ENCODE measurements at regions not wholly inside any gene's neighbourhood (a gene's known extent, or its start where the extent isn't known, plus 50 kb on each side); places are given as distances from the start of the nearest gene placed in this dataset.
A peak's percentile ranks its signal among the peaks of the same experiment; 100 is the strongest.

DNA sequence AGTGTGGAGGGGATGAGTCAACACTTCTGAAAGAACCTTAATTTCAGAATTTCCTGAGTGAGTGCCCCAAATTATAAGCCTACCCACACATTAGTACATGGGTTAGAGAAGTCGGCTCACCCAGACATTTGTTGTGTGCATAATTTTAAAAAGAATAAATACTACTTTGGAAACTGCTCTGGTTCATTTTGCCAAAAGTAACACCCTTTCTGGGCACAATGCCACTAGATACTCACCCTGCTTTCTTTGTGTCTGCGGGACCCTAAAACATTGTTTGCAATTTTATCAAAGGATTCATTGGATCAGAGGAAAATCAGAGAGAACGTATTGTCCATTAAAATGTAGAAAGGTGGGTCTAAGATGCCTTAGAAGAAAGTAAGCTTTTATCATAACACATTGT, 245.5 kb upstream of the NRP1 start:
- no peak for FAIRE-seq

DNA sequence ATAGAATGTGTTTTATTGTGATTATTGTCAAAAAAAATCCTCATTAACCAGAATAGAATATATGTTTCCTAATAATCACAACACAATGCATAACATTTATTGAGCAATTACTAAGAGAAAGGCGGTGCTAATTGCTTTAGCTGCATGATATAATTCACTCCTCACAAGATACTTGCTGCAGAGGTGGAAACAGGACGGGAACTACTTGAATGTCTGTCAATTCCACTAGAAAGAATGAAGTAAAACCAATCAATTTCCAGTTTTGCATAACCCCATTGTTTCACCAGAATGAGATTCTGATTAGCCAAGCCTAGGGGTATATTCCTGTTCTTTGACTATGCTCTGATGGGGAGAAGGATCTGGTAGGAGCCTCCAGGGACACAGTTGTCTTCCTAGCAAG, 239.1 kb upstream of the NRP1 start:
- no peak for FAIRE-seq

DNA sequence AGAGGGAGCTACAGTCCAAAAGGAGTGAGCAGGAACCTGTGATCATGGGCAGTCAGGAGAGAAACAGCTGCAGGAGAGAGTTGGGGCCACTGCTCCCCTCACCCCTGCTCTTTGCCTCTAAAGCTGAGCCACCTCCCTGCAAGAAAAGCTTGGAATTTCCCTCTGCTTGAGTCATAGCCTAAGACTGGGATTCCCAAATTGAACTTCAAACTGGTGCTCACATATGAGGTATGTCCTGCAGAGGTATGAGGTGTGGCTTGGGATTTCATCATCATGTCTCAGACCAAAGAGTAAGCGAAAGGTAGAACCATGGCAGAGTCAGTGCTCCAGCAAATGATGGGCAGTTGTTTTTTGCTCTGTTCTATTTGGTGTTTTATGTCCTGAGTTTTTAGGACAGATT, 237.1 kb upstream of the NRP1 start:
- no peak for FAIRE-seq

DNA sequence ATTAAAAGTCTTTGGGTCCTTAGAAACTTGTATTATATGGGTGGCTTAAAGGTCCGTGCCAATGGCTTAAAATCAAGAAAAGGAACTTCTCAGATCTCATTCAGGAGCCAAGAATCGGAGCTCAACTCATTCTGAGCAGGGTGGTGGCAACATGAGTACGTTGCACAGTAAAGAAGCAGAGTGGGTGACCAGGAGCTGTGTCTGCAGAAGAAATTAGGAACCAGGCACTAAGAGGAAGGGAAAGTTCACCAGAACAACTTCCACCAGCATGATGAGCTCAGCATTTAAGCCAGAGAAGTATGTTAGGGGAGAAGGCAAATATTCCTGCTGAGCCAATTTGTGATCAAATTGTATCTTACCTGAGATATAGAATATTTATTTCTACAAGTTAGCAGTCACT, 236.0 kb upstream of the NRP1 start:
- no peak for FAIRE-seq

DNA sequence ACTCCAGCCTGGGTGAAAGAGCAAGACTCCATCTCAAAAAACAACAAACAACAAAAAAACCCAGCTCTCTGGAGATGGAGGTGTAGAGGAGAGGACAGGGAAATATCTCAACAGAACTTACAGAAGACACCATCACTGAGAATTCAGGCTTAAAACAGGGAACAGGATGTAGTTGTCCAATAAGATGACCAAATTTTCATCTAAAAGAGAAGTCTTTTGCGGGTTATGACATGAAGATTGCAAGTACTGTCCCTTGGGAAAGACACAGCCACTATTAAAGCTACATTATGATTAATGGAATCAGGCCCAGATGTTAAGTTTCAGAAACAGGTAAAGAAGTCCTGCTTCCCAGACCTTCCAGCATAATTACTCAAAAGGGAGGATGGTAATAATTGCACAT, 235.2 kb upstream of the NRP1 start:
- FAIRE-seq = no peak

DNA sequence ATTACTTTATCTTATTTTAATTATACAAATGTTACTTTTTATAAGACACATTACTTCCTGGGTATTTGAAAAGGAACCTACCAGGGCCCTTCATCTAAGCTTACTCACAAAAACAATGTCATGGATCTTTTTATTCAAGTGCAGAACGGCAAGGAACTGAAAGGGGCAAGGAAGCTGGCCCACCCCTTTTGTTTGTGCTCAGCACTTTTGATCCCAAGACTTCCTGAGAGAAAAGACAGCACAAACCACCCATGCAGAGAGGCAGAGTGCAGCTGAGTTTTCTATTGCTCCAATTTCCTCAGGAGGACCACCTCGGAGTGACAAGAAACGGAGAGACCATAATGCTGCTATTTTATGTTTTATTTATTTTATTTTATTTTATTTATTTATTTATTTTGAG, 232.0 kb upstream of the NRP1 start:
- peak; percentile 41 for FAIRE-seq

DNA sequence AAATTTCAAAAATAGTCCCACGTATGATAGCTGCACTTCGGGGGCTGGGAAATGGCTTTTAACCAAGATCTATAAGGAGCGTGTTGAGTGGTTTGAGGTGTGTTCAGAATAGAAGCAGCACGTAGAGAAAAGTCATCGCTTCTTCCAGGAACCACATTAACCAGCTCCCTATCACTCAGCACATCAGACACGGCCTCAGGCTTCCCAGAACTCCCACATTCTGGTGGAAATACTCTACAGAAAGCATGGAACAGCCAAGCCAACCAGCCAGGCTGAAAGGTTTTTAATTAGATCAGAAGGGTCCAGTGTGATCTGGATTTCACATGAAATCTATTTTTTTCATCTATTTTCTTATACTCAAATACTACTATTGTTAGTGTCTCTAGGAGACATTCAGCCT, 231.5 kb upstream of the NRP1 start:
- no peak for FAIRE-seq

DNA sequence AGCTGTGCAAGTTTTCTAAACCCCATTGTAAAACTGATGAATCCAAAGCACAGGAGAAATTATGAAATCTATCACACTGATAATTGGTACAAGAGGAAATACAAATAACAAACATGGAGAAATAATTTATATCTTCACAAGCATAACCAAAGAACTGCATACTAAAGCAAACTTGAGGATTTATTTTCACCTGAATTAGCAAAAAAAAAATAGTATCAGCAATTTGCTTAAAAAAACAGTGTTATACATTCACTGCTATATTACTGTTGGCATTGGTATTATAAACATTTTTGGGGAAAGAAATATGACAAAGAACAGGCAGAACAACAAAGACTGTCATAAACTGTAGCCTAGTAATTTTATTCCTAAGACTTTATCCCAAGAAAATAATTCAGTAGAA, 230.8 kb upstream of the NRP1 start:
- FAIRE-seq = no peak

DNA sequence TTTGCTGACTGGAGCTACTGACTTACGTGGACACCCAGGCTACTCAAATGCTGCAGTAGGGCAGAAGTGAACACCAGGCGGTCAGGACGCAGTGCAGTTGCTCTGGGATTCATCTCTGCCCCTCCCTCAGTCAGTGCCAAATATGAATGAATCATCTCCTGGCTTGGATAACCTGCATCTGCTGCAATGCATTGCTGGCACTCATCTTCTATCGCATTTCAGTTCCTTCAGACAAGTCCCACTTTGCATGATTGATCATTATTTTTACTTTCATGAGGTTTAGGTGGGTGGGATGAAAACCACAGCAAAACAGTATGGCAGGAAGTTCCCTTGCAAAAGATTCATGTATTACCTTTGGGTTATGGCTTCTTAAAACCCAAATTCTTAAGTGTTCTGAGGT, 224.6 kb upstream of the NRP1 start:
- no peak for FAIRE-seq

DNA sequence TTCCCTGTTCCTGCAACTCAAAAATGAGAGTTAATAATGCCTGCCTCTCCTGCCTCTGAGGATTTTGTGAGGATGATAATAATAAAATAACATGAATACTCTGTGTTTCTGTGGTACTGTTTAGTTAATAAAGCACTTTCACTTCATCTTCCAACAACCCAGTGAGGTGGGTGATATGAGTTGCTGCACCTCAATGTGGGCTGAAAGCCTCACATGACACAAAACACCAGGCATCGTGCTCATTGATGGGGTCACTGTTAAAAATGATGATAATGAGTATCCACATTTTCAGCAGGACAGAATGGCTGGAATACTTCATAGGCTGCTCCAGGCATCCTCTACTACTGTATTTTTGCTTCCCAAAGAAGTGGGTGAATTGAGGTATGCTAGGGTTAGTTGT, 222.8 kb upstream of the NRP1 start:
- no peak for FAIRE-seq

DNA sequence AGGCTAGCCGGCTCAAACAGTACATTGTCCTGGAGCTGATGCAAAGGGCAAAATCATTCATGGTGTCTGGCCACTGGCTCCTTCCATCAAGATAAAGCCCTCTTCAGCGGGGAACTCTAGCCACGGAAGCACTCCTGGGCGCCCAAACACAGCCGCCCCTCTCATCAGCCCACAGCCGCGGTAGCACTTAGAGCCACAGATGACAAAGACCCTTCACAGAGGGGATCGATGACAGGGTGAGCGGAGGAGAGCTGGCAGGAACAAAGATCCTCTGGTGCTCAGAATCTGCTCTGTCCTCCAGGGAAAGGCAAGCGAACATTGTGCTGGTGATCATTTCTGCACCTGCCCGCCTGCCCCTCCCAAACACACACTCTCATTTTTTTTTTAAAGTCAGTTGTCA, 222.2 kb upstream of the NRP1 start:
- FAIRE-seq = no peak

DNA sequence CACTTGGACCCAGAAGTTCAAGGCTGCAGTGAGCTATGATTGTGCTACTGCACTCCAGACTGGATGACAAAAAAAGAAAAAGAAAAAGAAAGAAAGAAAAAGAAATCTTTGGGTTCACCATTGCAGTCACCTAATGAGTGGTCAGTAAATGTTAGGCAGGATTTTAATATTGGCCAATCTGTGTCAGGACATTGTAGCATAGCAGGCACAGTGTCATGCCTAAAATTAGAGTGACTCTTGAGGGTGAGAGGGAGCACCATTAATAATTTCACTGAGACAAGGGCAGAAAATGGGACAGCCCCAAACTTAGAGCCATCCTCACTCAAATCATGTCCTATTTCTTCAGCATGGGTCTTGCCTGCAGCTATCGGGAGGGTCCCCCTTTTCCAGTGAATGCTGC, 221.6 kb upstream of the NRP1 start:
- no peak for FAIRE-seq

DNA sequence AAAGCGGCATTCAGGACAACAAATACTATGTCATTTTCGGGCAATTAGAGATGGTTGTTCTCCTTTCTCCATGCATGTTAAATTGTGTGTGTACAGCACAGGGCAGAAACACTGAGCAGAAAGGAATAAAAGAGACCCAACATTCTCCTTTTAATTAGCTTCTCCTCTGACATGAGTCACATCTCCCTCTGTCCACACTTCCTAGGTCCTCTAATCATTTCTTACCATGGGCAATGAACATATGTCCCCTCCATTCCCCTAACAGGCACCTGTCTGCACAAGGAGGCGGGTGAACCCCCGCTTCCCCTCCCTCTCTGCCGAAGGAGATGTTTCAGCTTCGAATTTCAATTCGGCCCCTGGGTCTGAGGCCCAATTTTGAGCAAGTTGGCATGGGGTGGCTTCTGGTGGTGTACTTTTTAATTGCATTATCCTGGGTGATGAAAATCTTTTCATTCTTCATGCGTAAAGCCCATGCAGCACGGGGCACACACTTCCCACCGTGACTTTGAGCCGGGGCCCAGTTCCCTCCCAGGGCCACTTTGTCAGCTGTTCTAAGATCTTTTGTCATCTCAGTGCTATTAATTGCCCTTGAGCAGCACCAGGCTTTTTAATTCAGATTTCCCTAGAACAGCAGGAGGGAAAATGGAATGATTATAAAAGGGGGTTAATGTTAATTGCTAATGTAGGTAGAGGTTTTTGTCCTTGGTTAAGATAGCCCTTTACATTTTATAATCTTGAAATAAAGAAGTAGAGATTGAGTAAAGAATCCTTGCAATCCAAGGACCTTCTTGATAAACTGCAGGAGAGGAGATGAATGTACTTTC, 219.5 kb upstream of the NRP1 start:
- no peak for FAIRE-seq

DNA sequence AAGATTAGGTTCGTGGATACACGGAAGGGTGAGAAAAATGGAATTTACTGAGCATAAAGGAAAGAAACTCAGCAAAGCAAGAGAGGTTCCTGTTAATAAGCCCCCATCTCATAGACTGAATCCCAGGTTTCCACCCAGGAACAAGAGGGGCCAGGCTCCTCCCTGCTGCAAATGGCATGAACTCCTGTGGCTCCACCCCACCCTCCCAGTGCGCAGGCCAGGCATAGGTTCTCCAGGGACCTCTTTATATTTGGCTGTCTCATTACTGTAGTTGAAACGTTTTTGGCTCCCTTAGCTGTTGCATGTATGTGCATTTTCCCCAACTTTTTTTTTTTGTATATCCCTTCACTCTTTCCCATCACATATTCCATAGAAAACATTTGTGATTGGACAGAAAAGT, 217.8 kb upstream of the NRP1 start:
- FAIRE-seq = no peak

DNA sequence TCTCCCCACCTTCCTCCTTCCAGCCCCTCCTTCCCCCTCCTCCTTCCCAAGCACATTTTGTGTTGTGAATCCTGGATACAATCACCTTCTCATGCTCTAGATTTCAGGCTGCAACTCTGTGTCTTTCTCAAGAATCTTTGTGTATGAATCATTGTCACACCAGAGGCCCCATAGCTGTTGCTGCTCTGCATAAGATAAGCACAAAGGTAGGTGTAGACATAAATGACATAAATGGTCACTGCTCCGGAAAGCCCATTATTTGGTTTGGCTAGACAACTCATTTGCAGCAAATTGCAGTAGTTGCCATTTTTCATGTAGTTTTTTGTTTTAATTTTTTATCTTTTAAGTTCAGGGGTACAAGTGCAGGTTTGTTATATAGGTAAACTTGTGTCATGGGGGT, 216.3 kb upstream of the NRP1 start:
- no peak for FAIRE-seq

DNA sequence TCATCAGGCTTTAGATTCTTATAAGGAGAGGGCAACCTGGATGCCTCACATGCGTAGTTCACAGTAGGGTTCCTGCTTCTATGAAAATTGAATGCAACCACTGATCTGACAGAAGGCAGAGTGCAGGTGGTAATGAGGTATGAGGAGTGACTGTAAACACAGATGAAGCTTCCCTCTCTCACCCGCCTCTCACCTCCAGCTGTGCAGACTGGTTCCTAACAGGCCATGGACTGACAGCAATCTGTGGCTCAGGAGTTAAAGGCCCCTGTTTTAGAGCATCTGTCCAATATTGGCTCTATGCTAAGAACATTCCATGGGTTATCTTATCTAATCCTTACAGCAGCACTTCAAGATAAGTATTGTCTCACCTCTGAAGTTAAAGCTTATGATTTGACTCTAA, 213.5 kb upstream of the NRP1 start:
- FAIRE-seq = no peak

DNA sequence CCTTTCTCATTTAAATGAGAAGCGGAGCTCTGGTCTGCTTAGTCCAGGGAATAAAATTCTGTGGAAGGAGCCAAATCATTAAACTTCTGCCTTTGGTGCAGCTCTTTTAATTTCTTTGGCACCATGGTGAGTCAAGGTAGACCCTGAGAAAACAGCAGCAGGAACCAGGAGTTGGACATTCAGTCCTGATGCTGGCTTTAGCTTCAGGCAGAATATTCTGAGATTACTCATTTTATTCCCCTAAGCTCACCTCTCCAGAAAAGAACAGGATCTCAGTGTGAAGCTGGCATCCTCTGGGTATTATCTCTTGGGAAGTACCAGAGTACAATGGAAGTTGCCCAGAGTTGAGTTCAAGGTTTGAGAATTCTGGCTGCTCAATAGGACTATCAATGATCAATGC, 211.6 kb upstream of the NRP1 start:
- FAIRE-seq = no peak

DNA sequence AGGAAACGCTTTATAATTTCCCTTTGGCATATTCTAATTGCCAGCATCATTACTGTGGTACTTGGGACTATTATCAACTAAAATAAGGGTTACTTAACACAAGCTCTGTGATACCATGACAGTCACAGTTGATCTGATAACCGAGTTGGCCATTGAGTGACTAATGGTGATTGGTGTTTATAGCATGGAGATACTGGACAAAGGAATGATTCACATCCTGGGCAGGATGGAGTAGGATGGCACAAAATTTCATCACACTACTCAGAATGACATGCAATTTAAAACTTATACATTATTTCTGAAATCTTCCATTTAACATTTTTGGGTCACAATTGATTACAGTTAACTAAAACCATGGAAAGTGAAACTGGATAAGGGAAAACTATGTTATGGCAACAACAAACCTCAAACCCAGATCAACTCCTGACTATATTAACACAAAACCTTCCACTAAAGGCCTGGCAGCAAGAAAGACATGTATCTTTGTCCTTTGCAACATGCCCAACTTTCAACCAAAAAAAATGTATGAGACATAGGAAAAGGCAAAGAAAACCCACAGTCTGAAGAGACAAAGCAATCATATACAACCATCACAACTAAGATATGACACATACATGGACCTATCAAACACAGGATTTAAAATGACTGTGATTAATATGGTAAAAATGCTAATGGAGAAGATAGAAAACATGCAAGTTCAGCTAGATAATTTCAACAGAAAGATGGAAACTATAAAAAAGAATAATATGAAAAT, 208.5 kb upstream of the NRP1 start:
- FAIRE-seq = no peak

DNA sequence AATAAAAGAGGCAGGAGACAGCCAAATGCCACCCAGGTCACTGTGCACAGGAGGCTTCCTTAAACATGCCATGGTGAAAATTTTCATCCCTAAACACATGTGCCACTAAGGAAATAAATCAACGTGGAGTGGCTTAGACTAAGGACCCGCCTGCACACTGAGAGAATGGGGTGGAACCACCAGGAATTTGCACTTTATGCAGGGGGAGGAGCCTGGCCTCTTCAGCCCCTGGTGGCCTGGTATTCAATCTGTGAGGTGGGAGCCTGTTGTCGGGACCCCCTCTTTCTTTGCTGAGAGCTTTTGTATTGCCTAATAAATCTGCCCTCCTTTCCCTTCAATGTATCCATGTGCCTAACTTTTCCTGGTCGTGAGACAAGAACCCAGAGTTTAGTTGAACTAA, 204.6 kb upstream of the NRP1 start:
- FAIRE-seq = no peak

DNA sequence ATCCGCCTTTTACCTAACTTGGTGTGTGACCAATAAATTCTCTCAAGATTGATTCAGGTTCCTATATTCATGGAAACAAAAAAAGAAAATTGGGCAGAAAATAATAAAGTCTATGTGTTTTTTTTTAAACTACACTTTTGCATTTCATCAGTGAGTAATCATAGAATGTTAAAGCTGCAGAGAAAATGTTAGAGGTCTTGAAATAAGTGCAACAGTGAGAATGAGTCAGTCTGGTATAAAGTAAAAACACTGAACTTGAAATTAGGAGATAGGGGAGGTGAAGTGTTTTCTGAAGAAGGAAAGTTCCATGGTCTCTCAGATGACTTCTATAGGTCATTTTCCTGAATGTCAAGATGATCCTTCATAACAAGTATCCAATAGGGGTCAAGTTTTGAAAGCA, 202.6 kb upstream of the NRP1 start:
- FAIRE-seq = no peak

DNA sequence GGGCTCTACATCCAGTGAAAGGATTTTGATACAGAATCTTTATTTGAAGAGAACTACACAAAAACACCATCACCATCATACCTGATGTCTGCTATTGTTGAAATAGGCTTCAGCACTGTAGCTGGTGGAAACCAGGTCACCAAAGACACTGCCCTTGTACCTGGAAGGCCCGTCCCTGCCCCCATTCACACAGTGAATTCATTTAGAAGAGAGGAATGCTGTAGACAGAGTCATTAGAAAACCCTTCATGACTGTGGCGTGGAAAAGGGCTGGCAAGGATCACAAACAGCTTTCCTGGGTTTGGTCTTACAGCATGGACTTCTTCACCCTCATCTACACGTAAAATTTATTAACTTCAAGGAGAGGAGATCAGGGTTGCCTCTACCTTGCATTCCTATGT, 202.0 kb upstream of the NRP1 start:
- FAIRE-seq = no peak

DNA sequence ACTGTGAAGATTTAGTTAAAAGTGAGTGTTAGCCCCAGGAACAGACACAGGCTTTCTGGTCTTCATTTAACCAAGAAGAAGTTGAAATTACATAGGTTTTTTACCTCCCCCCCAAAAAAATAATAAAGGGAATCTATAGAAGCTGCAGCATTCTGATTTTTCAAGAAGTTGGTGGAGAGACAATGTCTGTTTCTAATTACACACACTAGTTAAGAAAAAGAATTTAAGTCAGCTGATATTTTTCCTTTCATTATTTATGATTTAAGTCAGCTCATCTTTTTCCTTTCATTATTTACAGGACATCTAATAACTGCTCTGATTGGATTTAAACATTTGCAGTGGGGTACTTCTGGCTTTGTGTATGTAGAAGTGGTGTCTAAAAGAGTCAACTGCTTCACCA, 201.4 kb upstream of the NRP1 start:
- FAIRE-seq = no peak

DNA sequence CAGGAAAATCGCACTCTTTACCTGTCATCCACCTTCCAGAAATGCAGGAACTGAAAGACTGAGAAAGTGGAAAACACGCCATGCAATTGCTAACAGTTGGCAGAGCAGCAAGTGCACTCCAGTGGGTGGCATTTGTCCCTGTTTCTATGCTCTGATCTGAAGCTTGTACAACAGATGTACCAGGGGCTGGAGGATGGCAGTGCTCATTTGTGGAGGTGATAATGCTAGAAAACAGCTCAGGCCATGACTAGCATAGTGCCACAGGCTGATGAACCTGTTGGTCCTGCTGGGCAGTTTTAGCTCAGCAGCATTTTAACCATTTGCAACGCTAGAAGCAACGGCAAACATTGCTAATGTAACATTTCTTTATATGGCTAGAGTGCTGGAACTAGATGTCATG, 199.9 kb upstream of the NRP1 start:
- FAIRE-seq = no peak

DNA sequence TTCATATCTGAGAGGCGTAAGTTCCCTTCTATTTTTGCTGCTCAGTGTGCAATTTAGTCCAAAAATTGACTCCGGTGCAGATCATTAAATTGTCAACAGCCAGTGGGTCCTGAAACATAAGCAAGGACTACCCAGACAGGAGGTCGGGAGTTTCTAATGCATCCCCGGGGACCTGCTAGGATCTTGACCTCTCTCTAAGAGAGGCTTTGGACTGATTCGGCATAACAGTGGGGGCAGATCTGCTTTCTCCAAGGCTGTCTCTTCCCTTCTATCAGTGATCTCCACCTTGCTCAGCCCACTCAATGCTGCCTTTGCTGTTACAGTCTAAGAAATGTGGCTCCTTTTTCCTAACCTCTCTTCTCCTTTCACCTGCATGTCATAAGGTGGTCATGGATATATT, 199.1 kb upstream of the NRP1 start:
- FAIRE-seq = no peak

DNA sequence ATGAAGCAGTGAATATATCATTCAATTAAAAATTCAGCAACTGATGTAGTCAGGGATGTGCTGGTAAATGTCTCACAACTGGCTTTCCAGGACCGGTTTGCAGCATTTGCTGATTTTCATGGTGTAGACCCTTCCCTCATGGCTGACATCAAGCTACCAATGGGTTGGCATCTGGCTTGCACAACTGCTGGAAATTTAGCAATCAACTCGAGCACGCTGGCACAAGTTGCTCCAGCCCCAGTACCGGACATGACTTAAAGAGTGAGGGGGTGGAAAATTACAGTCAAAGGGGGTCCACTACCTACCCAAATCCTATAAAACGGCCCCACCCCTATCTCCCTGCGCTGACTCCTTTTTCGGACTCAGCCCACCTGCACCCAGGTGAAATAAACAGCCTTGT, 198.4 kb upstream of the NRP1 start:
- no peak for FAIRE-seq
